OCI-LY1 (cell line): ENCODE measurements at regions not wholly inside any gene's neighbourhood (a gene's known extent, or its start where the extent isn't known, plus 50 kb on each side); places are given as distances from the start of the nearest gene placed in this dataset.

Experiments used
- H2AFZ ChIP-seq: fragments of 200-600 bp; sonication (generic), shearing (Covaris generic); 2 replicates; pipeline ENCODE4 v1.6.0; 2014; ENCODE audit warnings: antibody characterized with exemption, mild to moderate bottlenecking, low read length
- H3F3A ChIP-seq: fragments of 200-600 bp; sonication (generic), shearing (Covaris generic); 2 replicates; pipeline ENCODE4 v1.6.0; 2014; ENCODE audit warnings: mild to moderate bottlenecking, antibody characterized with exemption, low read length, moderate library complexity; ENCODE audit not compliant: insufficient read depth
- H3K27ac ChIP-seq: fragments of 200-600 bp; sonication (generic); 2 replicates; pipeline ENCODE4 v1.5.1; 2014; ENCODE audit warnings: low read length, mixed run types, mild to moderate bottlenecking, low read depth; ENCODE audit not compliant: poor library complexity, severe bottlenecking
- H3K27me3 ChIP-seq: fragments of 200-600 bp; sonication (generic); 2 replicates; pipeline ENCODE4 v1.6.0; 2014; ENCODE audit warnings: antibody characterized with exemption, mild to moderate bottlenecking, low read length, moderate library complexity; ENCODE audit not compliant: insufficient read depth
- H3K36me3 ChIP-seq: fragments of 200-600 bp; sonication (generic); 2 replicates; pipeline ENCODE4 v1.6.1; 2014; ENCODE audit warnings: mild to moderate bottlenecking, antibody characterized with exemption, low read length, moderate library complexity, mixed read lengths; ENCODE audit not compliant: insufficient read depth
- H3K4me1 ChIP-seq: fragments of 200-600 bp; sonication (generic); 2 replicates; pipeline ENCODE4 v1.5.1; 2014; ENCODE audit warnings: mild to moderate bottlenecking, low read length, moderate library complexity; ENCODE audit not compliant: insufficient read depth, severe bottlenecking
- H3K4me2 ChIP-seq: fragments of 200-600 bp; sonication (generic), shearing (Covaris generic); 2 replicates; pipeline ENCODE4 v1.6.1; 2014; ENCODE audit warnings: low read length
- H3K4me3 ChIP-seq: fragments of 200-600 bp; sonication (generic); 2 replicates; pipeline ENCODE4 v1.5.1; 2014; ENCODE audit warnings: low read length, low read depth, mild to moderate bottlenecking, mixed read lengths; ENCODE audit not compliant: poor library complexity, severe bottlenecking
- H3K79me2 ChIP-seq: fragments of 200-600 bp; shearing (Covaris generic); 2 replicates; pipeline ENCODE4 v1.6.1; 2016; ENCODE audit warnings: mixed run types, low read length, mixed read lengths; ENCODE audit not compliant: insufficient read depth
- H3K9ac ChIP-seq: fragments of 200-600 bp; sonication (generic), shearing (Covaris generic); 2 replicates; pipeline ENCODE4 v1.6.1; 2014; ENCODE audit warnings: mild to moderate bottlenecking, low read length, mixed read lengths
- H3K9me2 ChIP-seq: fragments of 200-600 bp; sonication (generic), shearing (Covaris generic); 2 replicates; pipeline ENCODE4 v1.6.1; 2014; ENCODE audit warnings: low read depth, mild to moderate bottlenecking, low read length, mixed read lengths
- H3K9me3 ChIP-seq: fragments of 200-600 bp; shearing (Covaris generic); 2 replicates; pipeline ENCODE4 v1.6.1; 2014; ENCODE audit warnings: low read length, mixed read lengths
- H4K20me1 ChIP-seq: fragments of 200-600 bp; sonication (generic), shearing (Covaris generic); 2 replicates; pipeline ENCODE4 v1.6.0; 2016; ENCODE audit warnings: mild to moderate bottlenecking, low read length; ENCODE audit not compliant: insufficient read depth
- CTCF ChIP-seq: fragments of 200-600 bp; sonication (generic), shearing (Covaris generic); IDR thresholded peaks from 2 replicates; pipeline ENCODE4 v1.5.1; 2017; ENCODE audit warnings: mild to moderate bottlenecking, antibody characterized with exemption, low read length, moderate library complexity, mixed read lengths
- EZH2 ChIP-seq: fragments of 200-600 bp; sonication (generic), shearing (Covaris generic); IDR thresholded peaks from 2 replicates; pipeline ENCODE4 v1.8.0; 2017; ENCODE audit warnings: borderline replicate concordance, mixed run types, mild to moderate bottlenecking, antibody characterized with exemption, low read length, moderate library complexity, mixed read lengths

- H3K27ac ChIP-seq: no peak overlapping the region
- no peak overlapping the region for H3K9ac ChIP-seq
- H3K4me3 ChIP-seq: no peak overlapping the region
- no peaks in the 10 kb centered on the region for H3K27me3 ChIP-seq
- H3K79me2 ChIP-seq: no peaks in the 10 kb centered on the region
- no peak overlapping the region for H3K4me2 ChIP-seq
- no peaks in the 10 kb centered on the region for H3K4me1 ChIP-seq
- no peaks in the 10 kb centered on the region for H3K36me3 ChIP-seq
- H4K20me1 ChIP-seq: no peaks in the 10 kb centered on the region
- H2AFZ ChIP-seq: no peak overlapping the region
- TF ChIP-seq CTCF (no peak), EZH2 (no peak)
- H3K9me3 ChIP-seq: no peaks in the 10 kb centered on the region
- H3F3A ChIP-seq: no peaks in the 10 kb centered on the region
- no peaks in the 10 kb centered on the region for H3K9me2 ChIP-seq
Observed at GRCh38 chr6:8944548-8944947, 509.2 kb upstream of the SLC35B3 start.

DNA sequence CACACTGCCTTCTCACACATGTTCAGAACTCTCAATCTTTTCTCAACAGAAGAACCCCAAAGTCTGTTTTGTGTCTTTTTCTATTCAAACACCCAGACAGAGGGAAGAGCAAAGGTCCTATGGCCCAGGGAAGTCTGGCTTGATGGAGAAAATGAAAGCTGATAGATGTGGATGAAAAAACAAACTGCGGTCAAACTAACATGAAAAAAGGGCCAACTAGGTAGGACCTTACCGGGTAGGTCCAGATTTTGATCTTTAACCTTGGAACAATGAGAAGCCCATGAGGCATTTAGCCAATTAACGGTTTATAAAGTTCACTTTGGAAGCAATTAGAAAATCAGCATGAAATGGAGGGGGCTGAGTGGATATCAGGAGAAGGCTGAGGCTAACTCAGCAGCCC is 507.7 kb upstream of the SLC35B3 start:
- no peaks in the 10 kb centered on the region for H3K9me3 ChIP-seq
- H3K9me2 ChIP-seq: no peaks in the 10 kb centered on the region
- no peak overlapping the region for H3K4me3 ChIP-seq
- H2AFZ ChIP-seq: no peak overlapping the region
- no peaks in the 10 kb centered on the region for H3K79me2 ChIP-seq
- no peak overlapping the region for H3K4me2 ChIP-seq
- H3K4me1 ChIP-seq: no peaks in the 10 kb centered on the region
- no peak overlapping the region for H3K27ac ChIP-seq
- no peak overlapping the region for H3K9ac ChIP-seq
- TF ChIP-seq EZH2 (no peak), CTCF (no peak)
- no peaks in the 10 kb centered on the region for H3F3A ChIP-seq
- H3K27me3 ChIP-seq: no peaks in the 10 kb centered on the region
- H3K36me3 ChIP-seq: no peaks in the 10 kb centered on the region
- no peaks in the 10 kb centered on the region for H4K20me1 ChIP-seq

- H3K27me3 ChIP-seq: no peaks in the 10 kb centered on the region
- no peaks in the 10 kb centered on the region for H3K9me3 ChIP-seq
- H3K27ac ChIP-seq: no peak overlapping the region
- no peaks in the 10 kb centered on the region for H3K79me2 ChIP-seq
- H3K4me1 ChIP-seq: no peaks in the 10 kb centered on the region
- TF ChIP-seq CTCF (no peak), EZH2 (no peak)
- H4K20me1 ChIP-seq: no peaks in the 10 kb centered on the region
- H3K36me3 ChIP-seq: no peaks in the 10 kb centered on the region
- no peak overlapping the region for H3K4me2 ChIP-seq
- no peaks in the 10 kb centered on the region for H3K9me2 ChIP-seq
- H3K9ac ChIP-seq: no peak overlapping the region
- no peak overlapping the region for H2AFZ ChIP-seq
- H3F3A ChIP-seq: no peaks in the 10 kb centered on the region
- H3K4me3 ChIP-seq: no peak overlapping the region
Observed at GRCh38 chr6:8941577-8941976, 506.2 kb upstream of the SLC35B3 start.
